Progenitor cell of endocrine pancreas (in vitro differentiated cells): ENCODE measurements at regions not wholly inside any gene's neighbourhood (a gene's known extent, or its start where the extent isn't known, plus 50 kb on each side); places are given as distances from the start of the nearest gene placed in this dataset.

ENCODE experiments used
- DNase-seq: peaks from one replicate; pipeline ENCODE4 v3.0.0; 2021; ENCODE audit warnings: low spot score; ENCODE audit not compliant: unreplicated experiment
- H3K27ac Mint-ChIP-seq: 2 replicates; pipeline ENCODE4 v1.8.0; 2021; ENCODE audit warnings: mild to moderate bottlenecking, moderate library complexity, mixed read lengths
- H3K27me3 Mint-ChIP-seq: 2 replicates; pipeline ENCODE4 v1.8.0; 2021; ENCODE audit warnings: mixed read lengths
- H3K36me3 Mint-ChIP-seq: 2 replicates; pipeline ENCODE4 v1.8.0; 2022; ENCODE audit warnings: mixed read lengths; ENCODE audit not compliant: insufficient read depth
- H3K4me1 Mint-ChIP-seq: 2 replicates; pipeline ENCODE4 v1.8.0; 2021; ENCODE audit warnings: low read depth, mixed read lengths
- H3K4me3 Mint-ChIP-seq: 2 replicates; pipeline ENCODE4 v1.8.0; 2021; ENCODE audit warnings: low read depth, mild to moderate bottlenecking, moderate library complexity, mixed read lengths
- H3K9me3 Mint-ChIP-seq: 2 replicates; pipeline ENCODE4 v1.8.0; 2021; ENCODE audit warnings: low read depth, mixed read lengths
- CTCF ChIP-seq: fragments of 200-600 bp; sonication (generic); IDR thresholded peaks from one replicate; pipeline ENCODE4 v1.5.0; 2021; ENCODE audit warnings: antibody characterized with exemption, mild to moderate bottlenecking; ENCODE audit not compliant: unreplicated experiment

- no peak overlapping the region for H3K27ac Mint-ChIP-seq
- H3K9me3 Mint-ChIP-seq, result no peaks in the 10 kb centered on the region
- TF ChIP-seq CTCF, result no peak
- DNase-seq, result no peak
- H3K4me1 Mint-ChIP-seq, result peaks cover 7% of the 10 kb centered on the region
- H3K27me3 Mint-ChIP-seq, result peaks cover 16% of the 10 kb centered on the region
- no peak overlapping the region for H3K4me3 Mint-ChIP-seq
- H3K36me3 Mint-ChIP-seq, result no peaks in the 10 kb centered on the region
Measured at GRCh38 chr14:80415636-80416035, 204.3 kb upstream of the DIO2 start.

GRCh38 chr14:80414080-80414479, 202.8 kb upstream of the DIO2 start:
- Mint-ChIP-seq H3K27ac (no peak overlapping the region), H3K4me3 (no peak overlapping the region), H3K27me3 (peaks cover 26% of the 10 kb centered on the region)

DNA sequence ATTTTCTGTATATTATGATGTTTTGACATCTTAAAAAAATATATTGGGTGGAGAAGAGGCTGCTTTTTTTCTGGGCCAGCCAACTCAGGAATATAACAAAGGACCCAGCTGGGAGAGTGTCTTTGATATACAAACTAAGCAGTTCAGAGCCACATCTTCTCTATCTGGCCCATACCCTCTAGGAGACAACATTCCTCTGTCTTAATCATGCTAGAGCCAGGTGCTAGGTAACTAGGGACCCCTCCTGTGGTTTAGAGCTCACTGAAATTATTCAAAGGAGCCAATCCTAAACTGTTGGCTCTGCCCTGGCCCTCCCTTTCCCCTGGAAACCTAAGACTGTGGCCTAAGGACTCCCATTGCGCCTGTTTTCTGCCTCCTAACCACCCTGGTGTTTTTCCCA, 193.1 kb upstream of the DIO2 start:
- H3K4me3 Mint-ChIP-seq, result no peak overlapping the region
- DNase-seq, result no peak
- TF ChIP-seq CTCF, result no peak
- no peaks in the 10 kb centered on the region for H3K4me1 Mint-ChIP-seq
- H3K9me3 Mint-ChIP-seq, result no peaks in the 10 kb centered on the region
- H3K36me3 Mint-ChIP-seq, result no peaks in the 10 kb centered on the region
- H3K27ac Mint-ChIP-seq, result no peak overlapping the region
- no peaks in the 10 kb centered on the region for H3K27me3 Mint-ChIP-seq

More at GRCh38 chr14:80414080-80414479, 202.8 kb upstream of the DIO2 start:
- Mint-ChIP-seq H3K4me1 (no peaks in the 10 kb centered on the region), H3K36me3 (no peaks in the 10 kb centered on the region), H3K9me3 (no peaks in the 10 kb centered on the region)
- no peak for DNase-seq
- TF ChIP-seq CTCF, result no peak

- H3K36me3 Mint-ChIP-seq, result no peaks in the 10 kb centered on the region
Measured at GRCh38 chr14:80403036-80403435, 191.7 kb upstream of the DIO2 start.

DNA sequence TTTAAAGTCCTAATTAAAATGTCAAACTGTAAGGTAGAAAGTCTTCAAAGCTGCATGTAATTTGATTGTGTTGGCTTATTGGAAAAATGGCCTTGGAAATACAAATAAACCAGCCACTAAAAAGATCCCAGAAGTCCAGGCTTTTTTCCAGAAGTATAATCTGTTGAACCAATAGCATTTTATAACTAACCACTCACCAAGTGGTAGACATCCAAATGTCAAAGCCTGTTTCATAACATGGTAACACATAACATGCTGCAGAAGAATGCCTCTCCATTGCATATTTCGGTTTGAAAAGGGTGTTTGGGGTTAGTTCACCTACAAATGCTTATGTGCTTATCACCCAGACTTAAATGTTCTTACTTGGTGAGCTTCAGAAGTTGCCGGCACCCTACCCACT, 183.7 kb upstream of the DIO2 start:
- no peak overlapping the region for H3K4me3 Mint-ChIP-seq
- no peaks in the 10 kb centered on the region for H3K36me3 Mint-ChIP-seq
- H3K27ac Mint-ChIP-seq, result no peak overlapping the region
- no peak for TF ChIP-seq CTCF
- DNase-seq, result no peak
- H3K27me3 Mint-ChIP-seq, result no peaks in the 10 kb centered on the region
- peaks cover 9% of the 10 kb centered on the region for H3K9me3 Mint-ChIP-seq
- no peaks in the 10 kb centered on the region for H3K4me1 Mint-ChIP-seq

More at GRCh38 chr14:80403036-80403435, 191.7 kb upstream of the DIO2 start:
- no peak overlapping the region for H3K4me3 Mint-ChIP-seq
- H3K9me3 Mint-ChIP-seq, result peaks cover 2% of the 10 kb centered on the region
- no peak for DNase-seq
- H3K4me1 Mint-ChIP-seq, result no peaks in the 10 kb centered on the region
- no peak overlapping the region for H3K27ac Mint-ChIP-seq
- H3K27me3 Mint-ChIP-seq, result no peaks in the 10 kb centered on the region
- no peak for TF ChIP-seq CTCF
